DOHH2 (cell line): ENCODE measurements at regions not wholly inside any gene's neighbourhood (a gene's known extent, or its start where the extent isn't known, plus 50 kb on each side); places are given as distances from the start of the nearest gene placed in this dataset.

Experiments used
- H3F3A ChIP-seq: fragments of 200-600 bp; sonication (generic), shearing (Covaris generic); 2 replicates; pipeline ENCODE4 v1.6.0; 2016; ENCODE audit warnings: antibody characterized with exemption, mild to moderate bottlenecking; ENCODE audit not compliant: control insufficient read depth, insufficient read depth
- H3K27ac ChIP-seq: fragments of 200-600 bp; sonication (generic); 2 replicates; pipeline ENCODE4 v1.5.1; 2014; ENCODE audit warnings: low read depth, mild to moderate bottlenecking, low read length, moderate library complexity
- H3K27me3 ChIP-seq: fragments of 200-600 bp; sonication (generic); 2 replicates; pipeline ENCODE4 v1.6.1; 2014; ENCODE audit warnings: mild to moderate bottlenecking, low read length, mixed read lengths; ENCODE audit not compliant: control insufficient read depth
- H3K36me3 ChIP-seq: fragments of 200-600 bp; sonication (generic); 2 replicates; pipeline ENCODE4 v1.6.1; 2014; ENCODE audit warnings: mild to moderate bottlenecking, low read length, moderate library complexity, mixed read lengths; ENCODE audit not compliant: control insufficient read depth
- H3K4me1 ChIP-seq: fragments of 200-600 bp; sonication (generic); 2 replicates; pipeline ENCODE4 v1.6.1; 2014; ENCODE audit warnings: mild to moderate bottlenecking, low read length, mixed read lengths; ENCODE audit not compliant: control insufficient read depth
- H3K4me2 ChIP-seq: fragments of 200-600 bp; sonication (generic); 2 replicates; pipeline ENCODE4 v1.6.0; 2014; ENCODE audit warnings: mild to moderate bottlenecking, low read length, moderate library complexity
- H3K4me3 ChIP-seq: fragments of 200-600 bp; sonication (generic); 2 replicates; pipeline ENCODE4 v1.5.1; 2014; ENCODE audit warnings: mild to moderate bottlenecking, low read length, mixed read lengths
- H3K79me2 ChIP-seq: fragments of 200-600 bp; sonication (generic); 2 replicates; pipeline ENCODE4 v1.6.1; 2014; ENCODE audit warnings: mild to moderate bottlenecking, low read length, mixed read lengths; ENCODE audit not compliant: control insufficient read depth
- H3K9me2 ChIP-seq: fragments of 200-600 bp; sonication (generic); replicated peaks from 2 replicates; pipeline ENCODE4 v1.6.1; 2014; ENCODE audit warnings: mild to moderate bottlenecking, low read length, mixed read lengths; ENCODE audit not compliant: control insufficient read depth
- H3K9me3 ChIP-seq: fragments of 200-600 bp; sonication (generic); 2 replicates; pipeline ENCODE4 v1.6.1; 2014; ENCODE audit warnings: antibody characterized with exemption, low read length, mixed read lengths; ENCODE audit not compliant: control insufficient read depth, insufficient read depth
- H4K20me1 ChIP-seq: fragments of 200-600 bp; sonication (generic); 2 replicates; pipeline ENCODE4 v1.6.0; 2014; ENCODE audit warnings: low read depth, mild to moderate bottlenecking, antibody characterized with exemption, low read length, moderate library complexity; ENCODE audit not compliant: control insufficient read depth, insufficient read depth
- EZH2phosphoT487 ChIP-seq: fragments of 200-600 bp; sonication (generic); IDR thresholded peaks from 2 replicates; pipeline ENCODE4 v1.6.1; 2017; ENCODE audit warnings: borderline replicate concordance, mild to moderate bottlenecking, antibody characterized with exemption, low read length, moderate library complexity, mixed read lengths
- TF ChIP-seq, protein P1 (sequence below): fragments of 200-600 bp; sonication (generic); IDR thresholded peaks from one replicate; pipeline ENCODE4 v1.5.1; 2014; ENCODE audit warnings: antibody characterized with exemption, mild to moderate bottlenecking, low read depth, low read length; ENCODE audit not compliant: poor library complexity, severe bottlenecking

GRCh38 chr6:112697265-112697664 lies 350.1 kb downstream of the RFPL4B start:
- Histone ChIP-seq H3K4me2 (no peak overlapping the region), H3K9me3 (no peaks in the 10 kb centered on the region), H3K36me3 (no peaks in the 10 kb centered on the region), H3K79me2 (no peaks in the 10 kb centered on the region), H3K27ac (no peak overlapping the region), H3K4me3 (no peak overlapping the region), H3F3A (no peaks in the 10 kb centered on the region), H3K27me3 (no peaks in the 10 kb centered on the region), H3K9me2 (no peaks in the 10 kb centered on the region), H3K4me1 (no peaks in the 10 kb centered on the region), H4K20me1 (no peaks in the 10 kb centered on the region)
- TF ChIP-seq EZH2phosphoT487: no peak
- TF ChIP-seq, protein P1, sequence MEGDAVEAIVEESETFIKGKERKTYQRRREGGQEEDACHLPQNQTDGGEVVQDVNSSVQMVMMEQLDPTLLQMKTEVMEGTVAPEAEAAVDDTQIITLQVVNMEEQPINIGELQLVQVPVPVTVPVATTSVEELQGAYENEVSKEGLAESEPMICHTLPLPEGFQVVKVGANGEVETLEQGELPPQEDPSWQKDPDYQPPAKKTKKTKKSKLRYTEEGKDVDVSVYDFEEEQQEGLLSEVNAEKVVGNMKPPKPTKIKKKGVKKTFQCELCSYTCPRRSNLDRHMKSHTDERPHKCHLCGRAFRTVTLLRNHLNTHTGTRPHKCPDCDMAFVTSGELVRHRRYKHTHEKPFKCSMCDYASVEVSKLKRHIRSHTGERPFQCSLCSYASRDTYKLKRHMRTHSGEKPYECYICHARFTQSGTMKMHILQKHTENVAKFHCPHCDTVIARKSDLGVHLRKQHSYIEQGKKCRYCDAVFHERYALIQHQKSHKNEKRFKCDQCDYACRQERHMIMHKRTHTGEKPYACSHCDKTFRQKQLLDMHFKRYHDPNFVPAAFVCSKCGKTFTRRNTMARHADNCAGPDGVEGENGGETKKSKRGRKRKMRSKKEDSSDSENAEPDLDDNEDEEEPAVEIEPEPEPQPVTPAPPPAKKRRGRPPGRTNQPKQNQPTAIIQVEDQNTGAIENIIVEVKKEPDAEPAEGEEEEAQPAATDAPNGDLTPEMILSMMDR: no peak

- Histone ChIP-seq H3F3A (no peaks in the 10 kb centered on the region), H3K4me1 (no peaks in the 10 kb centered on the region), H4K20me1 (no peaks in the 10 kb centered on the region), H3K4me2 (no peak overlapping the region), H3K27ac (no peak overlapping the region), H3K79me2 (no peaks in the 10 kb centered on the region), H3K36me3 (no peaks in the 10 kb centered on the region), H3K4me3 (no peak overlapping the region), H3K27me3 (no peaks in the 10 kb centered on the region), H3K9me2 (no peaks in the 10 kb centered on the region), H3K9me3 (no peaks in the 10 kb centered on the region)
- TF ChIP-seq, protein P1: no peak
- TF ChIP-seq EZH2phosphoT487: no peak
Measured at GRCh38 chr6:112701201-112701600, 354.1 kb downstream of the RFPL4B start.

GRCh38 chr6:112710710-112711109 lies 363.6 kb downstream of the RFPL4B start:
- H3K4me3 ChIP-seq: no peak overlapping the region
- H3K79me2 ChIP-seq: no peaks in the 10 kb centered on the region
- no peak overlapping the region for H3K27ac ChIP-seq
- no peaks in the 10 kb centered on the region for H3K9me2 ChIP-seq
- H4K20me1 ChIP-seq: no peaks in the 10 kb centered on the region
- H3K9me3 ChIP-seq: no peaks in the 10 kb centered on the region
- no peak overlapping the region for H3K4me2 ChIP-seq
- H3F3A ChIP-seq: no peaks in the 10 kb centered on the region
- H3K36me3 ChIP-seq: no peaks in the 10 kb centered on the region
- no peaks in the 10 kb centered on the region for H3K27me3 ChIP-seq
- H3K4me1 ChIP-seq: no peaks in the 10 kb centered on the region
- TF ChIP-seq EZH2phosphoT487: no peak

DNA sequence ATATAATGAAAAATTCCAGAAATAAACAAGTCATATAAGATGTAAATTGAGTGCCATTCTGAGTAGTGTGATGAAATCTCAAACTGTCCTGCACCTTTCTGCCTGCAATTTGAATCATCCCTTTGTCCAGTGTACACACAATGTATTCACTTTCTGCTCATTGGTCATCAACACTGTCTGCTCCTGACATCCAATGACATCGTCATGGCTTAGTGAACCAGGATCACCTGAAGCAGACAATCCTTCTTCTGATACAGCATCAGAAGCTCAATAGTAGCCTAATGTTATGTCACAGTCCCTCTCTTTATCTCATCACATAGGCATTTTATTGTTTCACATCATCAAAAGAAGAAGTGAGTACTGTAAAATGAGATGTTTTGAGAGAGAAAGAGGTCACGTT lies 366.3 kb downstream of the RFPL4B start:
- no peaks in the 10 kb centered on the region for H4K20me1 ChIP-seq
- H3K27ac ChIP-seq: no peak overlapping the region

More for the DNA sequence above, 366.3 kb downstream of the RFPL4B start:
- Histone ChIP-seq H3K79me2 (no peaks in the 10 kb centered on the region), H3K4me3 (no peak overlapping the region), H3K4me2 (no peak overlapping the region), H3K9me2 (no peaks in the 10 kb centered on the region), H3K4me1 (no peaks in the 10 kb centered on the region), H3K36me3 (no peaks in the 10 kb centered on the region), H3F3A (no peaks in the 10 kb centered on the region), H3K27me3 (no peaks in the 10 kb centered on the region), H3K9me3 (no peaks in the 10 kb centered on the region)
- no peak for TF ChIP-seq EZH2phosphoT487
- TF ChIP-seq, protein P1: no peak
